NCI-H345 (cell line): ENCODE measurements at regions not wholly inside any gene's neighbourhood (a gene's known extent, or its start where the extent isn't known, plus 50 kb on each side); places are given as distances from the start of the nearest gene placed in this dataset.
A peak's percentile ranks its signal among the peaks of the same experiment; 100 is the strongest.

Experiments used
- DNase-seq: peaks from one replicate; lab custom pipeline; 2025; lab: John Stamatoyannopoulos, UW

DNA sequence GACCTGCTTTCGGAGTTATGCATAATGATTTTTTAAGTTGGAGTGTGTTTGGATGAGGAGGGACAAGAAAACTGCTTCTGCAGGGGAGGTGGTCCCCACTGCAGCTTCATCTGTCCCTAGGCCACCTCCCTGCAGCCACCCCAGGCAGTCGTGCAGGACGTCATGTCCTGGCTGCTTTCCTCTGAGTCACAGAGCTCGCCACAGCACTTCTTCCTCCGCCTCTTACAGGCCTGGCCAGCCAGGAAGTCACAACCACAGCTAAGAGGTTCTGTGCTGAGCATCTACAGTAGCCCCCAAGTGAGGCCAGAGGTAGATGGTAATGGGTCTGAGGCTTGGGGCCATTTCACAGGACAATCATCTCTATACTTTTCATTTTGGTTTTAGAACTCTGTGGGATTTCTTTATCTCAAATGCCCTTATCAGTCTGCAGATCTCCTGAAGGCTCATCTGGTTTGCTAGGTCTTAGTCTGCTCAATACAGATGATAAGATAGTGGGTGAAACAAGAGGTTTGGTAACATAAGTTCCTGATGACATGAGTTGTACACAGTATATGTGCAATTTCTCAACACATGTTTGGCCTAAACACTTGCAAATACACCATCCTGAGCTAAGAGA, 106.4 kb downstream of the ARF6 start:
- no peak for DNase-seq

DNA sequence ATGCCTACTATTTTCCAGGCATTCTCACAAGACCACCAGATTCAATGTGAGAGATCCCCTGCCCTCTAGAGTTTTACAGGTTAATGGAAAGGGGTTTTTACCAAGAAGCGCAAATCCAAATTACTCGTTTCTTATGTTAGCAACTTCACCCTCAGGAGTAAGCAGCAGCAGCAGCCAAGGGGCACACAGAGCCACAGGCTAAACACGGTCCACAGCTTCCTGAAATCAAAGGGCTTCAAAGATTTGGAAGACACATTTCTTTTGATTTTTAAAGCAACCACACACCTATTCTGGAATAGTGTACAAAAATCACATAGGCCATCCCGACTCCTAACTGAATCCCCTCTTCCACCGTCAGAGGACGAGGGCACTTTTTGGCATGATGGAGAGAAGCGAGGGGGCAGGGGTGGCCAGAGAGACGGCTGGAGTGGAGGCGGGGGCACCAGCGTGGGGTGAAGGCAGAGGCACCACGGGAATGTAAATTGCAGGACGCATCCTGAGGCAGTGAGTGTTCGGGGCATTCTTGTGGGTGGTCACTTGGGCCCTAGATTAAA, 107.0 kb downstream of the ARF6 start:
- DNase-seq = no peak

DNA sequence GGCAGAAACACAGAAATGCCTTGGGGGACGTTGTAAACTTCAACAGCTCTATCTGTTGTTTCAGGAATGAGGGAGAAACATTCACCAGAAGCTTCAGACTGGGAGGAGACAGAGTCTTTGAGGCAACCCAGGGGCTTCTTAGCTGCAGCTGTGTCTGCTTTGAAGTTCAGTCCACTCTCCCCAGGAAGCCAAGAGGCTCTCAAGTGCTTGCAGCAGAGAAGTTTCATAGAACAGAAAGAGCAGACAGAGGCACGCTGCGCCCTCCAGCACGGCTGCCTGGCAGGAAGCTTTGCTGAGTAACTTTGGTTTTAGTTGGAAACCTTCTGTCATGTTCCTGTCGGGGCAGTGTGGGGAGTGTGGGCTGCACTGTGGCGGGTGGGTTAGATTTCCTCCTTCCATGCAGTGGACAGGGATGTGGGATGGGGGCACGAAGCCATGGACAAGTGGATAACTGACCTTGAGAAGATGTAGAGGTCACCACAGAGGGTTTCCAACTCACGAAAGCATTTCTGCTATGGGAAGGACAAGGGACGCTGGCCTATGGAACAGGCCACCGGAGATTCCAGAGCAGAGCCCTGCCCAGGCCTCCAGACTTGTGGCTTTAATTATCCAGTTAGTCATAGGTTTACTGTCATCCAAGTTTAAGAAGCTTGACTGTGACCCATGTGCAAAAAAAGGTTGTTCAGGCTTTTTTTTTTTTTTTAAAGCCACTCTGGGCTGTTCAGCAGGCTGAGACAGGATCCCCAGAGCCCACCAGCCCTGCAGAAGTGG, 107.7 kb downstream of the ARF6 start:
- DNase-seq = peak; percentile 17

GRCh38 chr14:50001151-50001998, 108.5 kb downstream of the ARF6 start:
- DNase-seq = no peak

GRCh38 chr14:50001999-50002925, 109.4 kb downstream of the ARF6 start:
- DNase-seq = no peak

DNA sequence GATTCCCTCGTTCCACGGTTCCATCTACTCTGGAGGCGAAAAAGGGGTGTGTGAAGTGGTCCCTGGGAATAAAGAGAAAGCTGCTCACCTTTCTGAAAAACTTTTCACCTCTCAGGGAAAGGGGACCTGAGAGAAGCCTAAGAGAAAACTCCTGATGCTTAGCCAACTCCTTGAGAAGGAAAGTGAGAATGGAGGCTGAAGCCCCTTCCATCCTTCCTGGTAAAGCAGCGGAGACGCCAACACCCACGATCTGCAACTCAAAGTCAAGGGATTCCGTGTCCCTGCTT, 110.0 kb downstream of the ARF6 start:
- no peak for DNase-seq

- peak; percentile 60 for DNase-seq
Measured at GRCh38 chr14:50003213-50004021, 110.5 kb downstream of the ARF6 start.

DNA sequence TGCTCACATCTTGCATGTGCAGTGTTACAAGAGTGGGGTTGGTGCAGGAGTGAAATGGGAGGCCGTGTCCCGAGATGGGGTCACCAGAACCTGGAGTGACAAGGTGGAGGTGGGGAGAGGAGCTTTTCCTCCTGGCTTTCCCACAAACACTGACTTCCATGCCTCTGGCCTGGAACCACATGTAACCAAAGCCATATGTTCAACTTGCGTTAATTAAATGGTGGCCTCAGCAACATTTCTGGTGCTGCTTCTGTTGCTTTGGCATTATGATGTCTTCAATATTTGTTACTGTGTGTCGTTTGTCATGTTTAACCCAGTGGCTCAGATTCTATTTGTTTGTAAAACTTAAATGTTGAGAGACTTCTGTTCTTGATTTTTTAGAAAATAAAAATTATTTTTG, 110.2 kb downstream of the VCPKMT start:
- DNase-seq = no peak

GRCh38 chr14:50007123-50007903, 109.1 kb downstream of the VCPKMT start:
- DNase-seq = no peak

DNA sequence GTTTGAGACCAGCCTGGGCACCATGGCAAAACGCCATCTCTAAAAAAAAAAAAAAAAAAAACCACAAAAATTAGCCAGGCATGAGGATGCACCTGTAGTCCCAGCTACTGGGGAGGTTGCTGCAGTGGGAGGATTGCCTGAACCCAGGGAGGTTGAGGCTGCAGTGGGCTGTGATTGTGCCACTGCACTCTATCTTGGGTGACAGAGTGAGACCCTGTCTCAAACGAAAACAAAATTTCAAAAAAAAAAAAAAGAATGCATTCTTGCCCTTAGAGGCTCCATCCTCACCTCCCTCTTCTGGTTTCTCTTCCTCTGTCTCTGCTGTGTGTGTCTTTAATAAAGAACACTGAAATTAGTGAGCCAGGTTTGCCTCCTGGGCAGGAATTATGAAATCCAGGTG, 107.8 kb downstream of the VCPKMT start:
- DNase-seq = no peak

GRCh38 chr14:50008974-50009373, 107.4 kb downstream of the VCPKMT start:
- DNase-seq = no peak

- no peak for DNase-seq
Measured at GRCh38 chr14:50010752-50011151, 105.6 kb downstream of the VCPKMT start.

- DNase-seq = no peak
Measured at GRCh38 chr14:50011242-50011641, 105.1 kb downstream of the VCPKMT start.

DNA sequence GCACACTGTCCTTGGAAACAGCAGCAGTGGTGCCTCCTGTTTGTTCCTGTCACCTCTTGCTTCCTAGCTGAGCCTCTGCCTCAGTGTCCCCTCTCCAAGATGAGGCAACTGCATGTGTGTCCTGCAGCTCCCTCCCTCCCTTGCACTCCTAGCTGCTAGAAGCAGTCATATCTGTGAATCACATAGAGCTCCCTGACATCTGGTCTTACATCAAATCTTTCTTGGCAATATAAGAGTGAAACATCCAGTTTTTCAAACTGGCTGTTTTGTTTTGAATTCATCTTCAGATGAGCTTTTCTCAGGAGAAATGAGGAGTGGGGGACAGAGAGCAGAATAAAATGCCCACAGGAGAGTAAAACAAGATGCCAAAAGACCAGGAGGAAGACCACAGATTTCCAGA, 103.7 kb downstream of the VCPKMT start:
- no peak for DNase-seq

GRCh38 chr14:50013198-50013918, 103.0 kb downstream of the VCPKMT start:
- DNase-seq = no peak

DNA sequence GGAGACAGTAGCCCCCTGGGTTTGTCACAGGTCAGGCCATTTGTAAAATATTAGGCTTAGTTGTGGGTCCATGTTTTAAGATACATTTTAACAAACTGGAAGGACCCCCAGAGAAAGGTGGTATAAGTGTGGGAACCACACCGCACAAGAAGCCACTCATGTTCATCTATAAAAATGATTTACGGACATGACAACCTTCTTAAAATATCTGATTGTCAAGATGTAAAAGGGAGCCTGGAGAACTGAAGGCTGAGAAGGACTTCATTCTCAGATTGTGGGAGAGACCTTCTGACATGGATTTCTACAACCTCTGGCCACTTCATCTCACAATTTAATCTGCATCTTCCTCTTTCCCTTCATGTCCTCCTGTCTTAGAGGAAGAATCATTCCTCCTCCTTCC, 102.4 kb downstream of the VCPKMT start:
- DNase-seq = no peak

DNA sequence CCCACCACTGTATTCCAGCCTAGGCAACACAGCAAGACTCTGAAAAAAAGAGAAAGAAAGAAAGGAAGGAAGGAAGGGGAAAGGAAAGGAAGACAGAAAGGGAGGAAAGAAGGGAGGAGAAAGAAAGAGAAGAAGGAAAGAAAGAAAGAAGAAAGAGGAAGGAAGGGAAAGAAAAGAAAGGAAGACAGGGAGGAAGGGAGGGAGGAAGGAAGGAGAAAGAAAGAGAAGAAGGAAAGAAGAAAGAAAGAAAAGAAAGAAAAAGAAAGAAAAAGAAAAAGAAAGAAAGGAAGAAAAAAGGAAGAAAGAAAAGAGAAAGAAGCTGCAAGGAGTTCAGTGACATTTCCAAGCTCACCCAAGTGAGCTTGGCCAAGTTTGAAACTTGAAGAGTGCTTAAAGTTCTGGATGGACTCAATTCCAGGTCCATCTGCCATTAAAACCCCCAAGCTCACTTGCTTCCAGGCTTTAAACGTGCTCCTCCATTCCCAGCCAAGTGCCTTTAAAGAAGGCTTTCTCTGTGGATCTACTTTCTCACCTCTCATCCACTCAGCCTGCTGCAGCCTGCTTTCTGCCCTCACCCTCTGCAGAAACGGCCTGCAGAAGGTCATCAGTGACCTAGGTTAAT, 101.5 kb downstream of the VCPKMT start:
- DNase-seq = no peak

- no peak for DNase-seq
Measured at GRCh38 chr14:50015716-50016115, 100.7 kb downstream of the VCPKMT start.
